ENCODE measurements at regions not wholly inside any gene's neighbourhood (a gene's known extent, or its start where the extent isn't known, plus 50 kb on each side); places are given as distances from the start of the nearest gene placed in this dataset.

GRCh38 chr9:131799177-131799823, 59.4 kb upstream of the RAPGEF1 start (continued):
- TF ChIP-seq HINFP (CRISPR knock-in tag; IDR thresholded peaks at IDR 0.05; ENCODE audit: low read depth) (no peak), RCOR2 (CRISPR knock-in tag; IDR thresholded peaks at IDR 0.05) (no peak), REST (IDR thresholded peaks at IDR 0.05; ENCODE audit: borderline replicate concordance in 1 of 2, low read depth in 1 of 2, low read length in 2 of 2) (peak in 1 of 2 experiments; percentile 98), ZXDC (CRISPR knock-in tag; IDR thresholded peaks at IDR 0.05) (0 out of 2 replicates have a peak, but pooled peaks have one; percentile 40), CSRNP1 (CRISPR knock-in tag; IDR thresholded peaks at IDR 0.05) (peak; percentile 62; the same call in 1 of the 2 replicates), HDAC6 (IDR thresholded peaks at IDR 0.05; ENCODE audit: low read depth, low read length) (no peak), FOXP1 (IDR thresholded peaks at IDR 0.05) (no peak), FOXP1 (CRISPR knock-in tag; IDR thresholded peaks at IDR 0.05) (no peak), ZNF598 (CRISPR knock-in tag; IDR thresholded peaks at IDR 0.05; ENCODE audit: borderline replicate concordance) (no peak), TSC22D2 (CRISPR knock-in tag; IDR thresholded peaks at IDR 0.05; ENCODE audit: borderline replicate concordance) (peak; percentile 97), ETV6 (CRISPR knock-in tag; conservative IDR thresholded peaks at IDR 0.05) (peak; percentile 92), ZBTB10 (CRISPR knock-in tag; IDR thresholded peaks at IDR 0.05; ENCODE audit: borderline replicate concordance) (0 out of 2 replicates have a peak, but pooled peaks have one; percentile 60), MAF1 (CRISPR knock-in tag; IDR thresholded peaks at IDR 0.05; ENCODE audit: borderline replicate concordance) (0 out of 2 replicates have a peak, but pooled peaks have one; percentile 64), HMG20B (CRISPR knock-in tag; conservative IDR thresholded peaks at IDR 0.05) (peak; percentile 45; the same call in 1 of the 2 replicates), MXD4 (CRISPR knock-in tag; IDR thresholded peaks at IDR 0.05) (no peak; the same call in 1 of the 2 replicates), ZKSCAN5 (CRISPR knock-in tag; IDR thresholded peaks at IDR 0.05) (no peak), NFE2 (CRISPR knock-in tag; IDR thresholded peaks at IDR 0.05) (no peak)
